Neuron (in vitro differentiated cells): ENCODE measurements at regions not wholly inside any gene's neighbourhood (a gene's known extent, or its start where the extent isn't known, plus 50 kb on each side); places are given as distances from the start of the nearest gene placed in this dataset.
"Not testable (repeated sequence)": the region's sequence is repeated elsewhere in the genome, so short reads cannot be mapped to it uniquely, and the experiment has no call there.

Experiments
- H2AFZ ChIP-seq: one replicate; pipeline ENCODE4 v1.6.1; 2013; ENCODE audit warnings: low read depth, mild to moderate bottlenecking, inconsistent platforms, low read length, moderate library complexity
- H3K27me3 ChIP-seq: one replicate; pipeline ENCODE4 v1.6.1; 2013; ENCODE audit warnings: low read length; ENCODE audit not compliant: insufficient read depth
- H3K36me3 ChIP-seq: one replicate; pipeline ENCODE4 v1.6.1; 2013; ENCODE audit warnings: low read length; ENCODE audit not compliant: insufficient read depth
- H3K4me1 ChIP-seq: one replicate; pipeline ENCODE4 v1.6.1; 2013; ENCODE audit warnings: low read length; ENCODE audit not compliant: insufficient read depth
- H3K4me3 ChIP-seq: 2 replicates; pipeline ENCODE4 v1.5.1; 2013; ENCODE audit warnings: mild to moderate bottlenecking, low read length, moderate library complexity
- H3K9me3 ChIP-seq: one replicate; pipeline ENCODE4 v1.6.1; 2013; ENCODE audit warnings: low read length

DNA sequence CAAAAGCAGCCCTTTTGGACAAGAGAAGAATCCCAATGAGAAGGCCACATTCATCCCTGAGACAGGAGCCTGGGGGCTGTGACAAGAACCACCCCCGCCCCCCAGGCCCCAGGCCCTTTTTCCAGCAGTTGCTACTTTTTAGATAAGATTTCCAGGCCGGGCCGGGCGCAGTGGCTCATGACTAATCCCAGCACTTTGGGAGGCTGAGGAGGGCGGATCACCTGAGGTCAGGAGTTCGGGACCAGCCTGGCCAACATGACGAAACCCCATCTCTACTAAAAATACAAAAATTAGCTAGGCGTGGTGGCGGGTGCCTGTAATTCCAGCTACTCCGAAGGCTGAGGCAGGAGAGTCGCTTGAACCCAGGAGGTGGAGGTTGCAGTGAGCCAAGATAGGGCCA lies 179.4 kb downstream of the SPATA31A1 start:
- H3K36me3 ChIP-seq, H3K4me3 ChIP-seq, H3K9me3 ChIP-seq, H3K27me3 ChIP-seq, H2AFZ ChIP-seq, H3K4me1 ChIP-seq: not testable (repeated sequence)

DNA sequence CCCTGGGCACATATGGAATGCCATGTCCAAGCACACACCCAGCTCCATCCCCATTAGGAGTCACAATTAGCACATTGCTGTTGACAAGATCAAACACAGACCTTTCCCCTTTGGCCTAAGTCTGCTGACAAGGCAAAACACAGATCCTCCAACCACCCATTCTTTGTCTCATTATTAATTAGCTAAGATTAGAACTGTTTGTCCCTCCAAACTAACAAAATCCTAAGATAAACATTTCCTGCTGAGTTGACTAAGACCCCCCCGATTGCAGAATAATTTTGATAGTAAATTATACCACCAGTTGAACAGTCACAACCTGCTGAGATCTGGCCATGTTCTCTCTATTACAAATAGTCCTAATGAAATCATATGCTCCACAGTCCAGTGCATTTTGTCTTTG lies 186.7 kb downstream of the SPATA31A1 start:
- H3K27me3 ChIP-seq, H3K4me3 ChIP-seq, H3K9me3 ChIP-seq, H3K36me3 ChIP-seq, H2AFZ ChIP-seq, H3K4me1 ChIP-seq: not testable (repeated sequence)

DNA sequence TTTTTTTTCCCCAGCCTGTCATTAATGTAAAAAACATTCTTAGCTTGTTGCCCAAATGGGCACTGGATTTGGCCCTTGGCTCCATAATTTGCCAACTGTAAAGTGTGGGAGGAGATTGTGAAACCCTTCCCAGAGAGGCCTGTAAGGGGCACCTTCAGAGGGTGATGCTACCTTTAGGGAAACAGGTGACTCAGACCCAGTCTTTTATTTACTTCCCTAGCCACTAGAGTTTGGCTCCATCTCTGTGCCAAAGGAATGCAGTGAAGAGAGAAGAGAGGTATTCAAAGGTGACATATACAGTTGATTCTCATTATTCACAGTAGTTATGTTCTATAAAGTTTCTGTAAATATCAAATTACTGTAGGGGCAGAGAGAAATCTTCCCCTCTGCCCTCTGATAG lies 189.6 kb downstream of the SPATA31A1 start:
- not testable (repeated sequence) for H3K4me1 ChIP-seq, H3K4me3 ChIP-seq, H3K36me3 ChIP-seq, H3K27me3 ChIP-seq, H2AFZ ChIP-seq, H3K9me3 ChIP-seq

DNA sequence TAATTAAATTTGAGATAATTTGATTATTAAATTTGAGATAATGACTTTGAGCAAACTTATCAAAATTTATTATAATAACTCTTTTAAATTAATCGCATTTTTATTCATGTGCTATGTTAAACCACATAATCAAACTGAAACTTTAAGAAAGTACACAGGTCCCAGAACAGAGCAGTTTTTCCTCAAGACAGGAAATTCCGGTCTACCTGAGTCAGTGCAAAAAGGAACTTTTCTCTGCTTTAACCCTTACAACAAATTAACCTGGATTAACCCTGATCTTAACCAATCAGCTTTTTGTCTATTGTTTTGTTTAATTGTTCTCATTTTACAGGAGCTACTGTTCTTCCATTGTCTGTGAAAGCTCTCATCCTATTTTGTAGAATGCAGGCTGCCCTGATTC lies 195.1 kb downstream of the SPATA31A1 start:
- not testable (repeated sequence) for H3K4me3 ChIP-seq, H2AFZ ChIP-seq, H3K36me3 ChIP-seq, H3K27me3 ChIP-seq, H3K4me1 ChIP-seq, H3K9me3 ChIP-seq

DNA sequence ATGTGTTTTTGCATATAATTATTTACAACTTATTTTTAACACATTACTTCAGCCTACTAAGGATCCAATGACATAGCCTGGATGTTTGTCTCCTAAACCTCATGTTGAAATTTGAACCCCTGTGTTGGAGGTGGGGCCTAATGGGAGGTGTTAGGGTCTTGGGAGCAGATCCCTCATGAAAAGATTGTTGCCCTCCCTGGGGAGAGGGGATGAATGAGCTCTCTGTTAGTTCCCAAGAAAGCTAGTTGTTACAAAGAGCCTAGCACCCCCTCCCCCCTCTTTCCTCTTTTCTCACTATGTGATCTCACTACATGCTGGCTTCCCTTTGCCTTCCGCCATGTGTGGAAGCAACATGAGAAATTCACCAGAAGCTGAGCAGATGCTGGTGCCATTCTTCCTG lies 196.1 kb downstream of the SPATA31A1 start:
- not testable (repeated sequence) for H3K27me3 ChIP-seq, H3K4me3 ChIP-seq, H3K9me3 ChIP-seq, H2AFZ ChIP-seq, H3K4me1 ChIP-seq, H3K36me3 ChIP-seq

DNA sequence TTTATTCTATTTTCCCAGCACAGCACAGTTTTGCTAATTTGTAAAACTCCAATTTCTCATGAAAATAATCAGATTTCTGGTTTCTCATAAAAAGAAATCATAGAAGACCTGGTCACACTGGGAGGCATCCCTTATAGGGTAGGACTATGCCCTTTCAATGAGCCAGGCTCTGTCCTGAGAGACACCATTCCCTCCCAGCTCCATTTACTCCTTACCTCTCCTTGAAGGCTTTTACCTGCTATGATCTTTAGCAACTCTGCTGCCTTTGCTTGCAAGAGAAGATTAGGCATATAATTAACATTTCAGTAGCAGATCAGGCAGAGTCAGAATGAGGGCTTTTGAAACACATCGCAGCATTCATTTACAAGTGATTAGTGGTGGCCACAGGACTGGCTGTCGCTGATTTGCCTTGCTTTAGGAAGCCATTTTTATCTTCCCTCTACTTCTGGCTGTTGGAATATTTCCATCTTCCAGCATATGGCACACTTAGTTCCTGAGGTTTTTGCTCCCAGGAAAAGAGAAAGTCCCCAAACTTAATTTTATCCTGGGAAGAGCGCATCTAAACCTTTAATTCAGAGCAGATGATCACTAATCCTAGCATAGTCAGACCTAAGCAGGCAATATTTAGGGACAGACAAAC lies 196.9 kb downstream of the SPATA31A1 start:
- not testable (repeated sequence) for H3K36me3 ChIP-seq, H2AFZ ChIP-seq, H3K27me3 ChIP-seq, H3K4me1 ChIP-seq, H3K9me3 ChIP-seq, H3K4me3 ChIP-seq

DNA sequence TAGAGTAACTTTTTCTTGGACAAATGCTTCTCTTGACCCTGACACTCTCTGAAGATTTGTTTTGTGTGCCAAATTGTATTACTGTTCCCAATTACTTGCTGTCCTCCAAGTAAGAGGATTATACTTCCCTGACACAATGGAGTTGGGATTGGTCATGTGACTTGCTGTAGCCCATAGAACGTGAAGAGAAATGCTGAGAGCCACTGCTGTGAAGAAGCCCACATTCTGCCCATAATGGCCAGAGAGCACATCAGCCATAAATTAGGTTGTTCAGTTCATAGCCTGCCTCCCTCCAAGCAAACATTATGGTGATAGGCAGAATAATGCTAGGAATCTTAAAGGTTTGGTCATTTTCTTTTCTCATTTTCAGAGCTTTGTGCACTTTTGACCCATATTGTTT lies 198.9 kb downstream of the SPATA31A1 start:
- H3K27me3 ChIP-seq, H3K4me3 ChIP-seq, H3K36me3 ChIP-seq, H2AFZ ChIP-seq, H3K9me3 ChIP-seq, H3K4me1 ChIP-seq: not testable (repeated sequence)

DNA sequence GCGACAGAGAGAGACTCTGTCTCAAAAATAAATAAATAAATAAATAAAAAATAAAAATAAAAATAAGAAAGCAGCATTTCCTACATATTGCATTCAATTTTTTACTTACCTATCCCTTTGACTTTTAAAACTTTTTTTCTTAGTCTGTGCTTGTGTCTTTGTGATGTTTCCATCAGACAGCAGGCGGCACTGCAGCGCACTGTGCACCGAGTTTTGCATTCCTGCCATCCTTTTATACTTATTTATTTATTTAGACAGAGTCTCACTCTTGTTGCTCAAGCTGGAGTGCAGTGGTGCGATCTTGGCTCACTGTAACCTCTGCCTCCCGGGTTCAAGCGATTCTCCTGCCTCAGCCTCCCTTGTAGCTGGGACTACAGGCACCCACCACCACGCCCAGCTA lies 203.9 kb downstream of the SPATA31A1 start:
- H3K27me3 ChIP-seq, H3K9me3 ChIP-seq, H2AFZ ChIP-seq, H3K4me1 ChIP-seq, H3K4me3 ChIP-seq, H3K36me3 ChIP-seq: not testable (repeated sequence)

DNA sequence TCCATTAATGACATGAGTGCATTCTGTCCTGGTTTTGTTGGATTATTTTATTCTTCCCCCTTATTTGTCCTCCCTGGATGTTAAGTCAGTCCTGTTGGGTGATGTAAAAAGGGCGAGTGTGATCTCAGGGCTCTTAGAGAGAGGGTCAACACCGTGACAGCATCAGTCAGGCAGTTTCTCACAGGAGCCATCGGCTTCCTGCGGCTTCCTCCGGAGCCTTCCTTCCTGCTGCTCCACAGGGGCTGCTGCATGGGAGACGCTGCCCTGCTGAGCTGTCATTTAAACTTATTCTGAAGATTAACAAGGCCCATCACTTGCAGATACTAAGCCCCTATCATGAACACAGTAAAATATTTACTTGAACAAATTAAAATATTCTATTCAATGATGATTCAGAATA lies 211.3 kb downstream of the SPATA31A1 start:
- not testable (repeated sequence) for H3K27me3 ChIP-seq, H3K4me1 ChIP-seq, H3K36me3 ChIP-seq, H3K9me3 ChIP-seq, H2AFZ ChIP-seq, H3K4me3 ChIP-seq

DNA sequence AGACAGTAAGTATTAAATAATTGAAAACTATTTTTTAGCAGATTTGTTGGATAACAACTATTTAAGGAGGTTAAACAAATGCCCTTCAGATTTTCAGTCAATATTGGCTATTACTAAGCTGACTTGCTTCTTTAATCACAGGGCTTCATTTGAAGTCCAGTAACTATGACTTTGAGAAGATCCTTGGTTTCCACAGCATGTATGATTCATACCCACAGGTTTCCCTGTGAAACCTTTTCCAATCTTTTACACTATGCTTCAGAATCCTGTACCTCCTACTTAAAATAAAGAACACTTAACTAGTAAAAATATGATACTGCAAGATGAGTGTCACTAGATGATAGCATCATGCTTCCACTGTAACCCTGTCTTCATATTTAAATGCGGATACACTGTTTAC lies 211.9 kb downstream of the SPATA31A1 start:
- H3K27me3 ChIP-seq, H3K4me3 ChIP-seq, H2AFZ ChIP-seq, H3K36me3 ChIP-seq, H3K4me1 ChIP-seq, H3K9me3 ChIP-seq: not testable (repeated sequence)

DNA sequence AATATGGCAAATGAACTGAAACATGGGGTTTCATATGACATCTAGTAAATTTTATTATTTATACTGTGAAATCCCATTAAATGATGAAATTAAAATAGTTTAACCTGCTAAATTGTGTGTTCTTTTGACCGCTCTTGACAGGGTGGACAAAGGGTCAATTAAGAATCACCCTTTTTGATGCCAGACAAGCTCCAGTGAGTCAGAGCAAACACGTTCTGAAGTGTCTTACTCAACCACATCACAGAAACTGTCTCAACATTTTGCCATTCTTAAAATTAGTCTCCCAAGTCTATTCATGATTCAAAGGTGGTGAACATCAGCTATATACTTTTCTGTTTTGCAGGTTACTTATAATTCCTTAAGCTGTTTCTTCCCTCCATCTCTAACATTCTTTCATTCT lies 213.4 kb downstream of the SPATA31A1 start:
- not testable (repeated sequence) for H3K27me3 ChIP-seq, H3K4me1 ChIP-seq, H3K36me3 ChIP-seq, H2AFZ ChIP-seq, H3K4me3 ChIP-seq, H3K9me3 ChIP-seq

DNA sequence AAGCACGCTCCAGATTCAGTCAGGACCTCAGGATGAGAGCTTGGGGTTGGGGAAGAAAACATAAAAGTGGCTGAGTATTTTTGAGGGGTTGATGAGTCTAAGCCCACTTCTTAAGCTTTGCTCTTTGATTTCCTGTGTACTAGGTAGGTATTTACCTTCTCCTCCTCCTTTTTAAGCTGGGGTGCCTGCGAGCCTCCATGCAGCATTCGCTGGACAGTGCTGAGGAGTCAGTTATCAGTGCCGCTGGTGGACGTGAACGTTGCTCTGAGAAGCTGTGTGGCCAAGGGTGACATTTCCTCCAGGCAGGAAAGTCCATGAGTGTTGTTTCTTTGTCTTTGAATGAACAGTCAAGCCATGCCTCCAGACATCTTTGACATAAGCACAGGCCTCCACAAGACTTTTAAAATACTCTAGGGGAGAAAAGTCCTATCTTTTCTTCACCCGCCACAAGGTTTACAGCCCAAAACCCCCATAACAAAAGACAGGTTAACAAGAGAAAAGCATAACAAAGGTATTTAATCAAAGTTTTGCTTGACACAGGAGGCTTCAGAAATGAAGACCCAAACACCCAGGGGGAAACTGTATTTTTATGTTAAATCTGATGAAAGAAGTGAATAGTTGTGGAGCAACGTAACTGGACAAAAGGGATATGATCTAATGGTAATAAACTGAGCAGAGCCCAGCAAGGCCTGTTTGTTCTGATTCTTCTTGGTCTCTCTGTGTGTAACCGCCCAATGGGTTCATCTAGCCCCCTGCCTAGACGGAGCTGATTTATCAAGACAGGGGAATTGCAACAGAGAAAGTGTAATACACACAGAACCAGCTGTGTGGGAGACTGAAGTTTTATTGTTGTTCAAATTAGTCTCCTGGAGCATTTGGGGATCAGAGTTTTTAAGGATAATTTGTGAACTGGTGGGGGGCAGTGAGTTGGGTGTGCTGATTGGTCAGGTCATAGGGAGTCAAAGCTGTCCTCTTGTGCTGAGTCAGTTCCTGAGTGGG lies 217.9 kb downstream of the SPATA31A1 start:
- not testable (repeated sequence) for H3K9me3 ChIP-seq, H2AFZ ChIP-seq, H3K4me1 ChIP-seq, H3K4me3 ChIP-seq, H3K36me3 ChIP-seq, H3K27me3 ChIP-seq

DNA sequence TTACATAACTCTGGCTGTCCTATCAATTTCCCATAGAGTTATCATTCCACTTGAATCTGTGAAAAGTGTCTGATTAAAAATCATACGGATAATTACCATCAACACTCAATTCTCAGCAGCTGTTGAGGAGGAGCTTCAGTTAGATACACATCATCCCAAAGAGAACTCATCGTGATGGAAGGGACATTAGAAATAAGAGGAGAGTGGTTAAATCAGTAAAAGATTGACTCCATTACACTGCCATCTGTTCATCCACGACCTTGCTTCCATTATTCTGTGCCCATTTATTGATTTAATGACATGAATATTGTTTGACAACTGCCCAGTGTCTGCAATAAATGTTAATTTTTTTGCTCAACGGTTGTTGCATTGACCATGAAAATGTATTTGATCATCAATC lies 223.5 kb downstream of the SPATA31A1 start:
- not testable (repeated sequence) for H3K4me1 ChIP-seq, H3K9me3 ChIP-seq, H3K4me3 ChIP-seq, H3K27me3 ChIP-seq, H2AFZ ChIP-seq, H3K36me3 ChIP-seq

DNA sequence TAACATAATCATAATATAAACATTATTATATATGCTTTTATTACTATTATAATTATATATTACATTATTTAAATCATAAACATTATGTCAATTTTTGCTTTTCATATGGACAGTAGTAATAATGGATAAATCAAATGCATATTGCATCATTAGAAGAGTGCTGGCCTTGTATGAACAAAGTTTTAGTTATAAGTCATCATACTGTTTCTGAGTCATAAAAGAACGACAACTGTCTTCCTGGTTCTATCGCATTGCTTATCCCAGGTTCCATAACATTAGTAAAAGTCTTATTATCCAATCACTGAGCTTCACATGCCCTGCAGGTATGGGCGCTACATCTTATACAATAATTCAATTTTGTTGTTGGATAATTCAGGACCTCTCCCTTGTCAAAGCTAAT lies 225.8 kb downstream of the SPATA31A1 start:
- H3K27me3 ChIP-seq, H3K36me3 ChIP-seq, H3K9me3 ChIP-seq, H3K4me1 ChIP-seq, H2AFZ ChIP-seq, H3K4me3 ChIP-seq: not testable (repeated sequence)
